ENCODE measurements at regions not wholly inside any gene's neighbourhood (a gene's known extent, or its start where the extent isn't known, plus 50 kb on each side); places are given as distances from the start of the nearest gene placed in this dataset.

DNA sequence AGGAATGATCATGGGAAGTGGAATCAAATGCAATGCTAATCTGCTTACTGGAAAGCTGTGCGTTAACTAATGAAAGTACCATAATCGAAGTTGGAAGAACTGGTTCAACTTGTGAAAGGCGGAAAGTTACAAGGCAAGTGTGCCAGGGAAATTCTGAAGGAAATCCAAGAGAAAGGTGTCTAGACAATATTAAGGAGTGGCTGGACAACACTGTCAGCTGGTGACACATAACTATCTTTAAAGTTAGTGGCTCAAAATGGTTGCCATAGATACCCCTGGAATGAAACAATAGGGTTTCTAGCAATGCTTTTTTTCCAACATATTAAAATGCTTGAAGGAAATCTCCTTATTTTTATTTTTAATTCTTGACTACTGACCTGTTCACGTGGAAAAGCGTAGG is 90.4 kb downstream of the BMP2 start:
- no peak for ATAC-seq (replicated peaks in 1 of 4)
- peaks cover 0 to 9% (median 6%) of the 10 kb centered on the region in 3 donors for H3K9me3 Mint-ChIP-seq
- H3K27ac Mint-ChIP-seq, result no peak overlapping the region
- Histone ChIP-seq H3K4me1 (ENCODE audit: control insufficient read depth in 1 of 2, extremely low read depth in 1 of 2, insufficient read depth in 2 of 2, low read length in 2 of 2) (no peaks in the 10 kb centered on the region), H3K36me3 (ENCODE audit: control insufficient read depth in 2 of 2, extremely low read depth in 1 of 2, insufficient read depth in 1 of 2, low read length in 1 of 2) (no peaks in the 10 kb centered on the region), H3K9me3 (no peaks in the 10 kb centered on the region), H3K27me3 (replicated peaks in 1 of 2; ENCODE audit: control insufficient read depth in 2 of 2, extremely low read depth in 1 of 2, insufficient read depth in 2 of 2, low read length in 1 of 2) (no peaks in the 10 kb centered on the region), H3K4me3 (ENCODE audit: control insufficient read depth in 1 of 2, extremely low read depth in 1 of 2, low read length in 1 of 2) (no peak overlapping the region), H3K27ac (ENCODE audit: low read length) (no peak overlapping the region)
- H3K27me3 Mint-ChIP-seq, result no peaks in the 10 kb centered on the region
- ChIA-PET CTCF (no interaction called here), POLR2A (no interaction called here)
- no peak overlapping the region for H3K4me3 Mint-ChIP-seq
- DNase-seq, result no peak
- 88% methylated on average over 5 of the region's 5 CpGs for whole genome bisulfite sequencing (ENCODE audit: insufficient coverage)
- no peaks in the 10 kb centered on the region for H3K4me1 Mint-ChIP-seq
- no peaks in the 10 kb centered on the region for H3K36me3 Mint-ChIP-seq

GRCh38 chr20:6863355-6863754 is 95.9 kb downstream of the BMP2 start:
- Histone ChIP-seq H3K4me1 (ENCODE audit: control insufficient read depth in 1 of 2, extremely low read depth in 1 of 2, insufficient read depth in 2 of 2, low read length in 2 of 2) (no peaks in the 10 kb centered on the region), H3K27ac (ENCODE audit: low read length) (no peak overlapping the region), H3K9me3 (no peaks in the 10 kb centered on the region), H3K4me3 (ENCODE audit: control insufficient read depth in 1 of 2, extremely low read depth in 1 of 2, low read length in 1 of 2) (no peak overlapping the region), H3K36me3 (ENCODE audit: control insufficient read depth in 2 of 2, extremely low read depth in 1 of 2, insufficient read depth in 1 of 2, low read length in 1 of 2) (no peaks in the 10 kb centered on the region), H3K27me3 (replicated peaks in 1 of 2; ENCODE audit: control insufficient read depth in 2 of 2, extremely low read depth in 1 of 2, insufficient read depth in 2 of 2, low read length in 1 of 2) (no peaks in the 10 kb centered on the region)
- ATAC-seq (replicated peaks in 1 of 4), result no peak
- ChIA-PET CTCF (no interaction called here), POLR2A (no interaction called here)
- H3K27me3 Mint-ChIP-seq, result no peaks in the 10 kb centered on the region
- WGBS (ENCODE audit: insufficient coverage), result 100% methylated on average over 1 of the region's 2 CpGs
- H3K36me3 Mint-ChIP-seq, result no peaks in the 10 kb centered on the region
- H3K9me3 Mint-ChIP-seq, result peaks cover 0 to 7% (median 0%) of the 10 kb centered on the region in 3 donors
- H3K4me3 Mint-ChIP-seq, result no peak overlapping the region
- no peak for DNase-seq
- no peaks in the 10 kb centered on the region for H3K4me1 Mint-ChIP-seq
- H3K27ac Mint-ChIP-seq, result no peak overlapping the region

DNA sequence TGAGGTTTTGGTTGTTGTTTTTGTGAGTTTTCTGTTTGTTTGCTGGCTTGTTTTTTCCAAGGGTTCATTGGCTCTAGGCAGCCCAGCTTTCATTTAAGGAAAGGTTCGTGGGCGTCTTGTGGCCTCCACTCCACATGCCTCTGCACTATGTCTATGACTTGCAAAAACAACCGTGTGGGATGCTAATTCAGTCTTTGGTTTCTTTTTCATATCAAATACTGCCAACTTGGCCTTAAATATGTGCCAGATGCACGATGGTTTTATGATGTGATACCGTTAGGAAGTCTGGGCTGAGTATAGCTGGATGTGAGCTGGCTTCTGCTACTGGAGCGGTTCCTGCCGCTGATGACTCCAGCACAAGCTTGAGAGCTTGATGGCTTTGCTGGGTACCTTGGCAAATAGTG is 96.3 kb downstream of the BMP2 start:
- Mint-ChIP-seq H3K27ac (no peak overlapping the region), H3K9me3 (peaks cover 0 to 4% (median 0%) of the 10 kb centered on the region in 3 donors), H3K36me3 (no peaks in the 10 kb centered on the region), H3K4me3 (no peak overlapping the region), H3K4me1 (no peaks in the 10 kb centered on the region), H3K27me3 (no peaks in the 10 kb centered on the region)
- no peak for ATAC-seq (replicated peaks in 1 of 4)
- WGBS (ENCODE audit: insufficient coverage), result 16% methylated on average over 3 of the region's 7 CpGs
- Histone ChIP-seq H3K4me1 (ENCODE audit: control insufficient read depth in 1 of 2, extremely low read depth in 1 of 2, insufficient read depth in 2 of 2, low read length in 2 of 2) (no peaks in the 10 kb centered on the region), H3K27me3 (replicated peaks in 1 of 2; ENCODE audit: control insufficient read depth in 2 of 2, extremely low read depth in 1 of 2, insufficient read depth in 2 of 2, low read length in 1 of 2) (no peaks in the 10 kb centered on the region), H3K36me3 (ENCODE audit: control insufficient read depth in 2 of 2, extremely low read depth in 1 of 2, insufficient read depth in 1 of 2, low read length in 1 of 2) (no peaks in the 10 kb centered on the region), H3K4me3 (ENCODE audit: control insufficient read depth in 1 of 2, extremely low read depth in 1 of 2, low read length in 1 of 2) (no peak overlapping the region), H3K9me3 (no peaks in the 10 kb centered on the region), H3K27ac (ENCODE audit: low read length) (no peak overlapping the region)
- ChIA-PET CTCF (no interaction called here), POLR2A (no interaction called here)
- no peak for DNase-seq

GRCh38 chr20:6864740-6865139 is 97.3 kb downstream of the BMP2 start:
- H3K4me3 ChIP-seq (ENCODE audit: control insufficient read depth in 1 of 2, extremely low read depth in 1 of 2, low read length in 1 of 2), result no peak overlapping the region
- no peak overlapping the region for H3K4me3 Mint-ChIP-seq
- ChIA-PET POLR2A (no interaction called here), CTCF (no interaction called here)
- WGBS (ENCODE audit: insufficient coverage), result 55% methylated on average over 4 of the region's 5 CpGs
- no peak for DNase-seq
- no peaks in the 10 kb centered on the region for H3K27me3 ChIP-seq (replicated peaks in 1 of 2; ENCODE audit: control insufficient read depth in 2 of 2, extremely low read depth in 1 of 2, insufficient read depth in 2 of 2, low read length in 1 of 2)
- no peak for ATAC-seq (replicated peaks in 1 of 4)
- H3K9me3 Mint-ChIP-seq, result peaks cover 0 to 4% (median 0%) of the 10 kb centered on the region in 3 donors
- no peaks in the 10 kb centered on the region for H3K9me3 ChIP-seq
- H3K36me3 ChIP-seq (ENCODE audit: control insufficient read depth in 2 of 2, extremely low read depth in 1 of 2, insufficient read depth in 1 of 2, low read length in 1 of 2), result no peaks in the 10 kb centered on the region
- no peak overlapping the region for H3K27ac Mint-ChIP-seq
- H3K4me1 Mint-ChIP-seq, result no peaks in the 10 kb centered on the region
- H3K36me3 Mint-ChIP-seq, result no peaks in the 10 kb centered on the region
- no peaks in the 10 kb centered on the region for H3K4me1 ChIP-seq (ENCODE audit: control insufficient read depth in 1 of 2, extremely low read depth in 1 of 2, insufficient read depth in 2 of 2, low read length in 2 of 2)
- no peaks in the 10 kb centered on the region for H3K27me3 Mint-ChIP-seq
- H3K27ac ChIP-seq (ENCODE audit: low read length), result no peak overlapping the region

GRCh38 chr20:6866741-6867140 is 99.3 kb downstream of the BMP2 start:
- no CpG with 5 or more reads among the region's 3 CpGs for WGBS (ENCODE audit: insufficient coverage)
- ChIA-PET CTCF (no interaction called here), POLR2A (no interaction called here)
- Histone ChIP-seq H3K4me1 (ENCODE audit: control insufficient read depth in 1 of 2, extremely low read depth in 1 of 2, insufficient read depth in 2 of 2, low read length in 2 of 2) (no peaks in the 10 kb centered on the region), H3K4me3 (ENCODE audit: control insufficient read depth in 1 of 2, extremely low read depth in 1 of 2, low read length in 1 of 2) (no peak overlapping the region), H3K9me3 (no peaks in the 10 kb centered on the region), H3K36me3 (ENCODE audit: control insufficient read depth in 2 of 2, extremely low read depth in 1 of 2, insufficient read depth in 1 of 2, low read length in 1 of 2) (no peaks in the 10 kb centered on the region), H3K27ac (ENCODE audit: low read length) (no peak overlapping the region), H3K27me3 (replicated peaks in 1 of 2; ENCODE audit: control insufficient read depth in 2 of 2, extremely low read depth in 1 of 2, insufficient read depth in 2 of 2, low read length in 1 of 2) (no peaks in the 10 kb centered on the region)
- H3K27ac Mint-ChIP-seq, result no peak overlapping the region
- no peaks in the 10 kb centered on the region for H3K4me1 Mint-ChIP-seq
- peaks cover 0 to 5% (median 4%) of the 10 kb centered on the region in 3 donors for H3K9me3 Mint-ChIP-seq
- no peak for DNase-seq
- H3K4me3 Mint-ChIP-seq, result no peak overlapping the region
- ATAC-seq (replicated peaks in 1 of 4), result no peak
- H3K27me3 Mint-ChIP-seq, result no peaks in the 10 kb centered on the region
- H3K36me3 Mint-ChIP-seq, result no peaks in the 10 kb centered on the region

DNA sequence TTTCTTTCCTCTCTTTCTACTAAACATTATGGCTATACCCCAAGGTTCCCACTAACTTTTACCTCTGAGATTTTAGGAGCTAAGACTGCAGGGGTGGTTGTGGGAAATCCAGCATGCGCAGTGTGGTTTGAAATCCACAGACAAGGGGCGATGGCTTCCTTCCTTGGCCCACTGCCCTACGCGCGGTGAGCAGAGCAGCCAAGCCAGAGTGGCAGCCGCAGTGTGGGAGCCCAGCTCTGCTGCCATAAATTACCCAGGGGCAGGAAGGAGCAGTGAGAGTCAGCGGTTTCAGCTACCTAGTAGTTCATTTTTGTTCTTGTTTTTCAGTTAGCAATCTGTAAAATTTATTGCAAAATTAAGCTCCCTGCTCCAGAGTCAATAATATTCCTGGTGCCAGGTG is 101.4 kb downstream of the BMP2 start:
- WGBS (ENCODE audit: insufficient coverage), result 2% methylated on average over 6 of the region's 7 CpGs
- Histone ChIP-seq H3K27ac (ENCODE audit: low read length) (no peak overlapping the region), H3K27me3 (replicated peaks in 1 of 2; ENCODE audit: control insufficient read depth in 2 of 2, extremely low read depth in 1 of 2, insufficient read depth in 2 of 2, low read length in 1 of 2) (no peaks in the 10 kb centered on the region), H3K36me3 (ENCODE audit: control insufficient read depth in 2 of 2, extremely low read depth in 1 of 2, insufficient read depth in 1 of 2, low read length in 1 of 2) (no peaks in the 10 kb centered on the region), H3K9me3 (no peaks in the 10 kb centered on the region), H3K4me1 (ENCODE audit: control insufficient read depth in 1 of 2, extremely low read depth in 1 of 2, insufficient read depth in 2 of 2, low read length in 2 of 2) (no peaks in the 10 kb centered on the region), H3K4me3 (ENCODE audit: control insufficient read depth in 1 of 2, extremely low read depth in 1 of 2, low read length in 1 of 2) (no peak overlapping the region)
- DNase-seq (no peak), ATAC-seq (replicated peaks in 1 of 4) (no peak)
- ChIA-PET CTCF (no interaction called here), POLR2A (no interaction called here)
- Mint-ChIP-seq H3K4me3 (no peak overlapping the region), H3K36me3 (no peaks in the 10 kb centered on the region), H3K27ac (no peak overlapping the region), H3K27me3 (no peaks in the 10 kb centered on the region), H3K9me3 (peaks cover 3 to 8% (median 4%) of the 10 kb centered on the region in 3 donors), H3K4me1 (no peaks in the 10 kb centered on the region)

DNA sequence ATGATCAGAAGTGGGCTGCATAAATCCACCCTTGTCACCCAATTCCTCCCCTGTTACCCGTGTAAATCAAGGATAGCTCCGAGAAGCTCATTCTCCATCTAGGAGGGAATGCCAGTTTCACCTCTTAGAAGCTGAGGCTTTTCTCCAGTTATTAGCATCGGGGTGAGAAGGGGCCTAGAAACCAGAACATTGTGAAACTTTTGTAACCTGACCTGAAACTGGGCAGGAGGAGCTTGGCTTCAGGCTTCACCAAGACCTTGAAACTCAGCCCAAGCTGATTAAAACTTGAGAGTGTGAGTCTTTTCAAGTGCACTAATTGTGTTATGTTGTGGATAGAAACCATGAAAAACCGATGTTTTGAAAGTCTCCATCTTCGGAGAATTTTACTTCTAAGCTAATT is 103.1 kb downstream of the BMP2 start:
- ATAC-seq (replicated peaks in 1 of 4), result no peak
- no peak overlapping the region for H3K27ac Mint-ChIP-seq
- no peaks in the 10 kb centered on the region for H3K4me1 ChIP-seq (ENCODE audit: control insufficient read depth in 1 of 2, extremely low read depth in 1 of 2, insufficient read depth in 2 of 2, low read length in 2 of 2)
- H3K27me3 ChIP-seq (replicated peaks in 1 of 2; ENCODE audit: control insufficient read depth in 2 of 2, extremely low read depth in 1 of 2, insufficient read depth in 2 of 2, low read length in 1 of 2), result no peaks in the 10 kb centered on the region
- H3K27ac ChIP-seq (ENCODE audit: low read length), result no peak overlapping the region
- H3K36me3 ChIP-seq (ENCODE audit: control insufficient read depth in 2 of 2, extremely low read depth in 1 of 2, insufficient read depth in 1 of 2, low read length in 1 of 2), result no peaks in the 10 kb centered on the region
- WGBS (ENCODE audit: insufficient coverage), result no CpG with 5 or more reads among the region's 5 CpGs
- H3K4me3 ChIP-seq (ENCODE audit: control insufficient read depth in 1 of 2, extremely low read depth in 1 of 2, low read length in 1 of 2), result no peak overlapping the region
- POLR2A ChIA-PET, result no interaction called here
- CTCF ChIA-PET, result no interaction called here
- no peaks in the 10 kb centered on the region for H3K4me1 Mint-ChIP-seq
- no peak for DNase-seq
- no peaks in the 10 kb centered on the region for H3K36me3 Mint-ChIP-seq
- H3K27me3 Mint-ChIP-seq, result no peaks in the 10 kb centered on the region
- no peaks in the 10 kb centered on the region for H3K9me3 ChIP-seq
- peaks cover 0 to 8% (median 3%) of the 10 kb centered on the region in 3 donors for H3K9me3 Mint-ChIP-seq
- H3K4me3 Mint-ChIP-seq, result no peak overlapping the region

Data from T-cell (primary cell).